H1 (cell line): ENCODE measurements at regions not wholly inside any gene's neighbourhood (a gene's known extent, or its start where the extent isn't known, plus 50 kb on each side); places are given as distances from the start of the nearest gene placed in this dataset.

ENCODE experiments used
- CTCF ChIA-PET: fragments of 300-600 bp; sonication (Branson Sonifier 250); formaldehyde crosslinking; loops from one replicate; lab custom pipeline; 2021; ENCODE audit not compliant: partially characterized antibody; lab: Charles Lee
- POLR2A ChIA-PET: fragments of 300-600 bp; sonication (Branson Sonifier 250); formaldehyde crosslinking; loops from one replicate; lab custom pipeline; 2021; ENCODE audit warnings: inconsistent platforms; ENCODE audit not compliant: partially characterized antibody; lab: Charles Lee
- DNase-seq, 2 experiments: peaks; one replicate each; pipeline versions ENCODE4 v3.0.0 to v3.0.0-alpha.2; 2010 to 2022; ENCODE audit warnings: low spot score in 2 of 2, low read depth in 1 of 2, mixed read lengths in 1 of 2
- FAIRE-seq: peaks from 2 replicates; lab custom pipeline; 2011; peaks lifted over from hg19 to GRCh38; lab: Jason Lieb, UNC
- H2AFZ ChIP-seq: 2 replicates; pipeline ENCODE4 v1.8.1; 2012; ENCODE audit warnings: low read length, inconsistent platforms
- H2AK5ac ChIP-seq: 2 replicates; pipeline ENCODE4 v1.6.1; 2013; ENCODE audit warnings: low read depth, low read length
- H2BK120ac ChIP-seq: replicated peaks from 2 replicates; pipeline ENCODE3; 2013; ENCODE audit warnings: low read depth, low read length, inconsistent platforms
- H2BK12ac ChIP-seq: 2 replicates; pipeline ENCODE4 v1.6.1; 2013; ENCODE audit warnings: low read depth, low read length
- H2BK15ac ChIP-seq: 2 replicates; pipeline ENCODE4 v1.6.1; 2013; ENCODE audit warnings: low read length
- H2BK20ac ChIP-seq: 2 replicates; pipeline ENCODE4 v1.6.1; 2013; ENCODE audit warnings: low read length
- H2BK5ac ChIP-seq: 2 replicates; pipeline ENCODE4 v1.6.1; 2013; ENCODE audit warnings: low read depth, low read length
- H3K14ac ChIP-seq: 2 replicates; pipeline ENCODE4 v1.6.1; 2013; ENCODE audit warnings: inconsistent platforms; ENCODE audit not compliant: insufficient read length
- H3K18ac ChIP-seq: 2 replicates; pipeline ENCODE4 v1.6.1; 2013; ENCODE audit warnings: low read length; ENCODE audit errors: extremely low read depth
- H3K23ac ChIP-seq: 2 replicates; pipeline ENCODE4 v1.6.1; 2013; ENCODE audit warnings: inconsistent platforms; ENCODE audit not compliant: insufficient read length
- H3K23me2 ChIP-seq: 2 replicates; pipeline ENCODE4 v1.6.1; 2013; ENCODE audit warnings: low read depth, low read length
- H3K27ac ChIP-seq: 2 replicates; pipeline ENCODE4 v1.6.1; 2011; ENCODE audit warnings: low read depth, low read length, inconsistent platforms
- H3K27me3 ChIP-seq, 4 experiments: replicated peaks in 1 of 4; 1 replicate in 1 of 4; 2 replicates in 3 of 4; pipeline versions ENCODE4 v1.6.1 to v1.8.1; 2011 to 2013; ENCODE audit warnings: low read length in 3 of 4, mild to moderate bottlenecking in 3 of 4, inconsistent platforms in 2 of 4, mixed read lengths in 2 of 4, moderate library complexity in 1 of 4; ENCODE audit not compliant: control insufficient read depth in 3 of 4, insufficient read depth in 3 of 4; ENCODE audit errors: extremely low read depth in 1 of 4
- H3K36me3 ChIP-seq, 4 experiments: 2 replicates each; pipeline versions ENCODE4 v1.6.1 to v1.8.1; 2011 to 2013; ENCODE audit warnings: mild to moderate bottlenecking in 4 of 4, low read length in 3 of 4, moderate library complexity in 2 of 4, control low read depth in 1 of 4, inconsistent platforms in 1 of 4; ENCODE audit not compliant: insufficient read depth in 4 of 4, control insufficient read depth in 2 of 4
- H3K4ac ChIP-seq: replicated peaks from 2 replicates; pipeline ENCODE3; 2013; ENCODE audit warnings: low read length, low read depth, mixed read lengths, inconsistent platforms; ENCODE audit not compliant: insufficient read length
- H3K4me1 ChIP-seq, 4 experiments: replicated peaks in 1 of 4; 1 replicate in 1 of 4; 2 replicates in 3 of 4; pipeline versions ENCODE4 v1.6.1 to v1.8.1; 2011 to 2013; ENCODE audit warnings: low read length in 3 of 4, inconsistent platforms in 2 of 4, mixed read lengths in 1 of 4; ENCODE audit not compliant: insufficient read depth in 4 of 4, control insufficient read depth in 3 of 4
- H3K4me2 ChIP-seq, 2 experiments: 2 replicates each; pipeline versions ENCODE4 v1.6.1 to v1.8.1; 2011 to 2013; ENCODE audit warnings: low read depth in 2 of 2, low read length in 2 of 2, control low read depth in 1 of 2, inconsistent platforms in 1 of 2, mild to moderate bottlenecking in 1 of 2; ENCODE audit not compliant: insufficient read depth in 1 of 2
- H3K4me3 ChIP-seq, 4 experiments: fragments of 200-600, 300-600 bp in 1 of 4; sonication (generic), shearing (Covaris generic), sonication (Bioruptor Twin) in 1 of 4; 2 replicates each; pipeline versions ENCODE4 v1.5.1 to v1.8.1; 2011 to 2016; ENCODE audit warnings: low read length in 4 of 4, low read depth in 3 of 4, control low read depth in 2 of 4, inconsistent platforms in 2 of 4, mild to moderate bottlenecking in 2 of 4, mixed read lengths in 1 of 4, moderate library complexity in 1 of 4; ENCODE audit not compliant: insufficient read depth in 2 of 4; ENCODE audit errors: extremely low read depth in 1 of 4
- H3K56ac ChIP-seq: replicated peaks from 2 replicates; pipeline ENCODE3; 2013; ENCODE audit warnings: low read depth, mild to moderate bottlenecking, mixed read lengths, low read length, inconsistent platforms; ENCODE audit not compliant: insufficient read length
- H3K79me1 ChIP-seq: 2 replicates; pipeline ENCODE4 v1.6.1; 2013; ENCODE audit warnings: low read depth, low read length, control low read depth
- H3K79me2 ChIP-seq, 2 experiments: 2 replicates each; pipeline versions ENCODE4 v1.6.1 to v1.8.1; 2012 to 2013; ENCODE audit warnings: low read length in 2 of 2, mild to moderate bottlenecking in 2 of 2, inconsistent platforms in 1 of 2; ENCODE audit not compliant: insufficient read depth in 2 of 2, control insufficient read depth in 1 of 2
- H3K9ac ChIP-seq, 4 experiments: replicated peaks in 1 of 4; 1 replicate in 1 of 4; 2 replicates in 3 of 4; pipeline versions ENCODE4 v1.6.1 to v1.8.1; 2011 to 2013; ENCODE audit warnings: low read depth in 3 of 4, low read length in 3 of 4, control low read depth in 2 of 4, mild to moderate bottlenecking in 2 of 4, moderate library complexity in 2 of 4, inconsistent platforms in 1 of 4; ENCODE audit errors: extremely low read depth in 1 of 4
- H3K9me3 ChIP-seq, 2 experiments: 2 replicates each; pipeline versions ENCODE4 v1.6.1 to v1.8.1; 2012 to 2013; ENCODE audit warnings: mild to moderate bottlenecking in 2 of 2, moderate library complexity in 2 of 2, control low read depth in 1 of 2, inconsistent platforms in 1 of 2, low read depth in 1 of 2, low read length in 1 of 2, mixed read lengths in 1 of 2; ENCODE audit not compliant: insufficient read depth in 2 of 2
- H4K20me1 ChIP-seq, 2 experiments: replicated peaks in 1 of 2; 2 replicates each; pipeline versions ENCODE3 to v1.8.1; 2011 to 2013; ENCODE audit warnings: inconsistent platforms in 2 of 2, low read length in 2 of 2, mild to moderate bottlenecking in 1 of 2; ENCODE audit not compliant: insufficient read depth in 2 of 2, control insufficient read depth in 1 of 2
- H4K5ac ChIP-seq: 2 replicates; pipeline ENCODE4 v1.6.1; 2013; ENCODE audit warnings: low read length, low read depth, mixed read lengths, inconsistent platforms; ENCODE audit not compliant: insufficient read length
- H4K8ac ChIP-seq: 2 replicates; pipeline ENCODE4 v1.8.0; 2013; ENCODE audit warnings: mild to moderate bottlenecking, moderate library complexity, low read length, inconsistent platforms; ENCODE audit not compliant: insufficient read depth; ENCODE audit errors: extremely low read depth
- H4K91ac ChIP-seq: replicated peaks from 2 replicates; pipeline ENCODE3; 2013; ENCODE audit warnings: low read length, mixed read lengths, inconsistent platforms; ENCODE audit not compliant: insufficient read length
- KDM4A ChIP-seq: IDR thresholded peaks from one replicate; pipeline ENCODE4 v1.7.1; 2012; ENCODE audit warnings: low read depth, mild to moderate bottlenecking, moderate library complexity, low read length, inconsistent platforms; ENCODE audit not compliant: severe bottlenecking
- WGBS, 2 experiments: shearing (Covaris generic) in 1 of 2; methylation state at CpG; one replicate each; pipeline versions ENCODE4 v1.1.6 to v1.1.7; 2013 to 2015; ENCODE audit warnings: low lambda C conversion rate in 2 of 2, mixed read lengths in 2 of 2, inconsistent platforms in 1 of 2, low coverage in 1 of 2, missing lambda C conversion rate in 1 of 2; ENCODE audit not compliant: insufficient replicate concordance in 2 of 2, insufficient coverage in 1 of 2, insufficient read length in 1 of 2; ENCODE audit errors: extremely low coverage in 1 of 2, missing lambda C conversion rate in 1 of 2; 5-methylcytosine and 5-hydroxymethylcytosine counted together

GRCh38 chr4:10212901-10213300 lies 96.3 kb upstream of the WDR1 start:
- Histone ChIP-seq H2AFZ (no peak overlapping the region), H3K79me1 (no peaks in the 10 kb centered on the region), H2AK5ac (no peak overlapping the region), H4K5ac (no peak overlapping the region), H3K9ac (no peak overlapping the region), H3K27ac (no peak overlapping the region), H3K4me1 (no peaks in the 10 kb centered on the region), H4K91ac (no peak overlapping the region), H3K4me2 (no peak overlapping the region), H4K20me1 (no peaks in the 10 kb centered on the region), H4K8ac (no peak overlapping the region), H2BK120ac (no peak overlapping the region), H2BK15ac (no peak overlapping the region), H3K9me3 (no peaks in the 10 kb centered on the region), H3K56ac (no peak overlapping the region), H3K79me2 (no peaks in the 10 kb centered on the region), H3K14ac (no peak overlapping the region), H3K23me2 (no peaks in the 10 kb centered on the region), H3K36me3 (no peaks in the 10 kb centered on the region), H3K18ac (no peak overlapping the region), H3K4ac (no peak overlapping the region), H2BK5ac (no peak overlapping the region), H2BK12ac (no peak overlapping the region), H3K4me3 (no peak overlapping the region), H3K23ac (no peak overlapping the region), H2BK20ac (no peak overlapping the region), H3K27me3 (no peaks in the 10 kb centered on the region)
- WGBS, 2 experiments = 76% methylated on average over 3 of the region's 3 CpGs; no CpG with 5 or more reads in 1 of the 2 experiments
- CTCF ChIA-PET = no interaction called here
- no peak for TF ChIP-seq KDM4A
- FAIRE-seq (no peak), DNase-seq (no peak)
- POLR2A ChIA-PET = no interaction called here
